NCI-H82 treated with DMSO at 0.1 percent for 48 hours (cell line): ENCODE measurements at regions not wholly inside any gene's neighbourhood (a gene's known extent, or its start where the extent isn't known, plus 50 kb on each side); places are given as distances from the start of the nearest gene placed in this dataset.
"Not testable (repeated sequence)": the region's sequence is repeated elsewhere in the genome, so short reads cannot be mapped to it uniquely, and the experiment has no call there.

Experiments used
- DNase-seq: peaks from one replicate; lab custom pipeline; 2025; ENCODE audit not compliant: unreplicated experiment; lab: John Stamatoyannopoulos, UW

- DNase-seq = not testable (repeated sequence)
Observed at GRCh38 chr14:97068293-97068692, 271.1 kb downstream of the VRK1 start.

GRCh38 chr14:97070259-97070658, 273.1 kb downstream of the VRK1 start:
- no peak for DNase-seq

DNA sequence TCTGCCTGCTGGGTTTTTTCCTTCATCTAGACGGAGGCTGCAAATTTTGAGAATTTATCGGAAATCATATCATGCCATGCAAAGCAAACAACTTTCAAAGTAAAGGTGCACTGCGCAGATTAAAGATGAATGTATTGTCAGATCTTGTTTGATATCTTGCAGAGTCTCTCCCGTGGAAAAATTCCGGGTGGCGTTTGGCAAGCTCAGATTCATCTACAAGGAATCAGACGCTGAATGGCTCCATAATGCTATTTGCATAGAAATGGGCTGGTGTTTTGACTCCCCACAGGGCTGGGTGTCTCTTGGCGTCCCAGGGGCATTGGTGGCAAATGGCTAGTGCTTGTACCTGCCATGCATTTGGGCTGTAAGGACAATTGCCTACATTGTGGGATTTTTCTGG, 274.0 kb downstream of the VRK1 start:
- peak; percentile 37 for DNase-seq

DNA sequence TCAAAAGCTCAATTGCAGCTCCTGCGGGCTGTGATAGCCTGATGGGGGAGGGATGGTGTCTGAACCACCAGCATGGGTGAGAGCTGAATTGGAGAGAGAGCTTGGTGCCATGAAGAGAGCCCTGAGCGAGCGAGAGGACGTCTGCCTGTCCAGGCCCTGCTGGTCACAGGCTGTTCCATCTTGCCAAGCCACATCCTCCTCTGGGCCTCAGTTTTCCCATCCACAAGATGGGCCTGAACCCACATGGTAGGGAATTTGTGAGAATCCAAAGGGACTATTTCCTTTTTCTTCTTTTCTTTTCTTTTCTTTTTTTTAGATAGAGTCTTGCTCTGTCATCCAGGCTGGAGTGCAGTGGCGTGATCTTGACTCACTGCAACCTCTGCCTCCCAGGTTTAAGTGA, 276.4 kb downstream of the VRK1 start:
- DNase-seq = no peak

- no peak for DNase-seq
Observed at GRCh38 chr14:97074456-97074855, 277.3 kb downstream of the VRK1 start.

GRCh38 chr14:97074856-97075255, 277.7 kb downstream of the VRK1 start:
- DNase-seq = no peak

DNA sequence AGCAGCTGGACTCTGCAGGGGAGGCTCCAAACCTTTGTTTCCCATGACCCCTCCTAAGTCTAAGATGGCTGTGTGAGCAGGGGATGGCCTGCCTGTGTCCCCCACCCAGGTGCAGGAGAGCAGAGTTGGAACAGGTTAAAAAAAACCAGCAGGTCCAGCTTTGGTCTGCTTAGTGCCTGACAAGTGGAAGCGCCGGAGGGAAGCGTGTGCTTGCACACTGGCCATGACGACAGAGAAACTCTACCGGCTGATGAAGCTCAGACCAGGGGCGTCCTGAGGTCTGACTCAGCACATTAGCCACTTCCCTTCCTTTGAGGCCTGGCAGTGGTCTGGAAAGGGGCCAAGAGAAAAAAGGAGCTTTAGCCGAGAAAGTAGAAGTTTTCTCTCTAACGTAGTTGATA, 280.1 kb downstream of the VRK1 start:
- no peak for DNase-seq

- no peak for DNase-seq
Observed at GRCh38 chr14:97077687-97078086, 280.5 kb downstream of the VRK1 start.

GRCh38 chr14:97080991-97081390, 283.8 kb downstream of the VRK1 start:
- DNase-seq = no peak

- no peak for DNase-seq
Observed at GRCh38 chr14:97095269-97095668, 298.1 kb downstream of the VRK1 start.

- DNase-seq = no peak
Observed at GRCh38 chr14:97097296-97097695, 300.1 kb downstream of the VRK1 start.

- no peak for DNase-seq
Observed at GRCh38 chr14:97100306-97100705, 303.1 kb downstream of the VRK1 start.

DNA sequence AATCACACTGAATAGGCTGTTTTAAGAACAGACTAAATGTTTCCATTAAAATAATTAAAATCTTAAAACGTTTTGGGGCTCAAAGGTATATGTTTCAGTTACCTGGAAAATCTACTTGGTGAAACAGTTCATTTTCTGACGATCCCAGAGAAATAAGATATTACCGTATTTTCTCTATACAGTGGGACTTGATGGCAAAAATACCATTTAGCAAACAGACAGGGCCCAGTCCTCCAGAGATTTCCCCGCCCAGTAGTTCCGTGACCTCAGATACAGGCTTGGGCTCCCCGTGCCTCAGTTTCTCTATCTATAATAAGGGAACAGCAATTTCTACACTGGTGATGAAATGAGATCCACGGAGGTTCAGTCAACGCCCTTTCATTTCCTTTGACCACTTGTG, 304.4 kb downstream of the VRK1 start:
- no peak for DNase-seq

- DNase-seq = no peak
Observed at GRCh38 chr14:97104029-97104428, 306.8 kb downstream of the VRK1 start.

- no peak for DNase-seq
Observed at GRCh38 chr14:97106166-97106565, 309.0 kb downstream of the VRK1 start.

GRCh38 chr14:97106609-97107008, 309.4 kb downstream of the VRK1 start:
- DNase-seq = no peak

DNA sequence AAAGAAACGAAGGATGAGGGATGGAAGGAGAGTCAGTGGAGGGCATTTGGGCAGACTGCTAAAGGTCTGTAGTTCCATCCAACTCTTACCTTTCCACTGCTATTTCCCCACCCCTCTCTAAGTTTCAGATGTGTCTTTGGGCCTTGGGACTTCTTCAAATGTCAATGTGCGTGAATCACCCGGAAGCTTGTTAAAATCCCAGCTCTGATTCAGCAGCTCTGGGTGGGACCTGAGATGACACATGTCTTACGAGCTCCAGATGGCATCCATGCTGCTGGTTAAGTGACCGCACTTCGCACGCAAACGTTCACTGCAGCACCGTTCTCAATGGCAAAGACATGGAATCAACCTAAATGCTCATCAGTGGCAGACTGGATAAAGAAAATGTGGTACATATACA, 309.9 kb downstream of the VRK1 start:
- no peak for DNase-seq

DNA sequence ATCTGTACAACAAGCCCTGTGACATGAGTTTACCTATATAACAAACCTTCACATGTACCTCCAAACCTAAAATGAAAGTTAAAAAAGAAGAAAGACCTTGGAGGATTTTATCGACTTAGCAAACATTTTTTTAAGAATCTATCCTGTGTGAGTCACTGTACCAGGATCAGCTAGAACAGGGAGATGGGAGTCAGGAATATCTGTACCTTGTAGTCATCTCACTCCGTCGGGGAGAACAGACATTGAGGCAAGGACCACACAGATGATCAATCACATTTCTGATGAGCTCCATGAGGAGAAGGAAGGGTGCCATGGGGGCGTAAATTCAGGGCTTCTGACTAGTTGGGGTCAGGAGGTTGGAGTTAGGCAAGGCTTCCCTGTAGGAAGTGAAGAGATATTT, 310.6 kb downstream of the VRK1 start:
- no peak for DNase-seq

GRCh38 chr14:97109234-97109633, 312.1 kb downstream of the VRK1 start:
- DNase-seq = no peak

- no peak for DNase-seq
Observed at GRCh38 chr14:97113339-97113738, 316.2 kb downstream of the VRK1 start.

- DNase-seq = no peak
Observed at GRCh38 chr14:97116546-97116945, 319.4 kb downstream of the VRK1 start.

DNA sequence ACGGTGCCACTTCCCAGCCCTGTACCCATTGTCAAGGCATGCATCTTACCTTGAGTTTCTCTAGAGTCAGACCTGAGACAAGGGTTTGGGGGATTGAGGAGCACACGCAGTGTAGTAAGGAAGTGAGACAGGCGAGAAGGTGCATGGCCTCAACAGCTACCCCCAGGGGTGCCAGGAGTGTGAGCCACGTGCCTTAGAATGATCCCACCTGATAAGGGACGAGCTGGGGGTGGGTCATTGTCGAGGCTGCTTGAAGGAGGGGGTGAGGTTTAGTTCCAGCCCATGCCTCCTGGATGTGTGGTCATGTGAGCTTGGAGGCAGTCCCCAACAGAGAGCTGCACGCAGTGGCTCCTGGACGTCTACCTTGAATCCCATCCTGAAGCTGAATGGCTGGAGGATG, 320.5 kb downstream of the VRK1 start:
- DNase-seq = no peak

GRCh38 chr14:97120204-97120603, 323.0 kb downstream of the VRK1 start:
- DNase-seq = no peak

- DNase-seq = no peak
Observed at GRCh38 chr14:97120611-97121031, 323.4 kb downstream of the VRK1 start.
